NCI-H2227 (cell line): ENCODE measurements at regions not wholly inside any gene's neighbourhood (a gene's known extent, or its start where the extent isn't known, plus 50 kb on each side); places are given as distances from the start of the nearest gene placed in this dataset.

Source experiments
- DNase-seq: peaks from one replicate; lab custom pipeline; 2025; ENCODE audit not compliant: unreplicated experiment; lab: John Stamatoyannopoulos, UW

DNA sequence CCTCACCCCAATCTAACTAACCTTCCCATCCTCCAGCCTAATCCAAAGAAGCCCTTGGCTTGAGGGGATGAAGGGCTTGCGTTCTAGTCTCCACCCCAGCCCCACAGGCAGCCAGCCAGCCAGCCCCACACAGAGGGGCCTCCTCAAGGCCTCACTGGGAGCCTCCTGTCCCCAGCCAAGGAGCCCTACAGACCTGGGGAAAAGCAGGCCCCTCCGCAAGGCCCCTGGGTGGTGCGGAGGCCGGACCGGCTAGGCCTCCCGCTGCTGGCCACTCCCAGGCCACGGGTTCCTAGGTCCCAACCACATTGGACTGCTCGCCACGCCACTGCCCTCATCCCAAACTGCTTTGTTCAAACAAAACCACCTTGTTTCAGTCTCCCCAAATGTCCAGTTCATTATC, 78.0 kb downstream of the ZIC5 start:
- DNase-seq: peak; percentile 45

DNA sequence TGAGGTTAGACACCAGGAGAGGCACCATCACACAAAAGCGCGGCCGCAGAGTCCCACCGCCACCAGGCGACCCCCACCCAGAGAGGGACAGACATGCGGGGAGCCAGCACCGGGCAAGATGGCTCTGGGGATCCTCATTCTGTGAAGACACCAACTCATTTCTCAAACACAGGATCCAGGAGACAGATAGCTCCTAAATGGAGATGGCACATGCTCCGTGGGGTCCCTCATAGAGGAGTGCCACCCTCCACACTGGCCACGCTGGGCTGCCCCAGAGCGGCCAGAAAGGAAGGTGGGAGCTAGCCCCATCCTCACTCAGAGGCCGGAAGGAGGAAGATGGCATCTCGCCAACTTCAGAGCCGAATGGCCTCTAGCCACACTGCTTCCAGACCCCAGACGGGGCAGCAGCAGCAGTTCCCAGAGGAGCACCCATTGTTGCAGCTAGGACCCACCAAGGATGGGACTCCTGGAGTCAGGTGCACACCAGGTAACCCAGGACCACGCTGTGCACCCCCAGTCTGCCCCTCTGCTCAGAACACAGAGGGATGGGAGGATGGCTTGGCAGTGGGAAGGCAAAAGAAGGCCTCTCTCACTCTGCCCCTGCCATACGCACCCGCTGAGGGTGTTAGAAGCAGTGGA, 78.6 kb downstream of the ZIC5 start:
- no peak for DNase-seq

DNA sequence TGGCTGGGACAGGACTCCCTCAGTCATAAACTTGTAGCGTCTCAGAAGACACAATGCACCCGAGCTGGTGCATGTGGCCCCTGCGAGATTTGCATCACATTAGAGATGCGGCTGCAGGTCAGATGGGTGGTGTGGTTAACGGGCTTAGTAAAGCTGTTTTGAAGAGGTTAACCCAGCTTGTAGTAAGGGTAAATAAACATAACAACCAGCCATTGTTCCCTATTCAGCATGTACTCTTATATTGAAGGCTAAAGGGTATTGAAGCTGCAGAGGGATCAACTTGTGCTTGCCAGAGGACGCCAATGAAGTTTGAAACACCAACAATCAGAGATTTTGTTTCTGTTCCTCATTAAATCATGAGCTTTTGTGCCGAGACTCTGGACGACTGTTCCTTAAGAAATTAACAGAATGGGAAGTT, 79.4 kb downstream of the ZIC5 start:
- no peak for DNase-seq

DNA sequence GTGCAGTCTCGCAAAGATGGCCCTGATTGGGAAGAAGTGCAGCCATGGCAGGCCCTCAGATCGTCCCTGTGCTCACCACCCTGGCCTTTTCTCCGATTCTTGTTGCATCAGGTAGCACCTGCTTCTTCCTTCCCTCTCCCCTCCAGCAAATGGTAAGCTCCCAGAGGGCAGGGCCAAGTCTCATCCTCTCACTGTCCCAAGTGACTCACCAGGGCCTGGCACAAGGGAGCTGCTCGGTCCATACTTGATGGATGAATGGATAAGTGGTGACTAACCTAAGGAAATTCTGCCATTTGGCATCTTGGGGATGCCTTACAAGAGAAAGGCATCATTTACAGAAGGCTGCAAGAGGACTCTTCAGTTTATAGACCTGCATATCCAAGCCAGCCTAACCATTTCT, 84.9 kb downstream of the ZIC5 start:
- no peak for DNase-seq

DNA sequence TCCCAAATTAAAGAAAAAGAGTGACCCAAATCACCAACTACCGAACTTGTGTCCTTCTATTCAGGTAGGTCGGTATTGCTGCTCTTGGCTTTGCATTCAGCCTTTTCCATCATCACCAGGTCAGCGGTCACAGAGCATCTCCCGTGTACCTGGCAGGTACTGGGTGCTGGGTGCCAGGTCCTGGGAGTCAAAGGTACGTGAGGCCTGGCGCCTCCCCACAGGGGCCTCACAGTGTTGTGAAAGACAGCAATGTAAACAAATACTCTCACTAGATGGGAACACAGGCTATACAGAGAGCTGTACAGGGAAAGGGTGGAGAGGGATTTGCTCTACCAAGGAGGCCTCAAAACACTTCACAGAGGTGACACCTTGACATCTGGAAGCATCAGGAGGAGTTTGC, 86.7 kb downstream of the ZIC5 start:
- no peak for DNase-seq

DNA sequence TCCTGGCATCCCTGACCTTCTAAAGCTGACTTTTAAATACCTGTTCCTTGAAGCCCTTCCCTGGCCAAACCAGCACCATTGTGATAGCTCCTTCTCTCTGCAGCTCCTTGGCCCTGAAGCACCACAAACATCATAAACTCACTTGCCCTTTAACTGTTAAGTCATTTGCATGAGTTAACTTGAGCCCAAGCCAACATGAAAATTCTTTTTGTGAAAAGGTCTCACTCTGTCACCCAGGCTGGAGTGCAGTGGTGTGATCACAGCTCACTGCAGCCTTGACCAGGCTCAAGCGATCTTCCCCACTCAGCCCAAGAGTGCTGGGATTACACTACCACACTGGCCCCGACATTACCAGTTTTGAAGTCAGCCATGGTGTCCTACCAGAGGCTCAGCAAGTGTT, 87.8 kb downstream of the ZIC5 start:
- DNase-seq: no peak

DNA sequence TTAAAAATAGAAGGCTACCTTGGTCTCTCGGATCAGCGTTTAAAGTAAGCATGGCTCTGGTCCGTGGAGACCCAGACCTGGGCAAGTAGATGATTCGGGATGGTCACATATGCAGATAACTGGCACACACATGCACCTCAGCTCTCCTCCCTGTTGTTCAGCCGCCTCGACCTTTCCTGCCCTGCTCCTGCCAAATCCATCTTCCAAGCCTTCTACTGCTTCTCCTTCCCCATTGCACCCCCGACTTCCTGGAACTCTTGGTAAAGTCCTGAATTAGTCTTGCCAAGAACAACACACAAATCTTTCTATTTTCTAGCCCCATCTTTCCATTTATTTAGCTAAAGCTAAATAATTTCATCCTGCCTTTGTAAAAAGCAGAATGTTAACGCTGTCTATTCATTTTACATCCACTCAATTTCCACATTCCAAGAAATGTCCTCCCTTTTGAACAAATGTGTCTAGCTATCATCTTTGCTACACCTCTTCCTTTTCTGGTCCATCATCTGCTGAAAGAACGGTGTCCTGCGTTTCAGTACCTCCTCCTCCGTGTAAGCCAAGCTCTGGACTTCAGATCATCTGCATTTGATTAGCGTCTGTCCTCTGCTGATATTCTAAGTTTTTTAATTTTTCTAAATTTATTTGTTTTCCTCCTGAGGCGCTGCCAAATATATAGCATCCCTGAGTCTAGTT, 92.5 kb downstream of the ZIC5 start:
- no peak for DNase-seq

DNA sequence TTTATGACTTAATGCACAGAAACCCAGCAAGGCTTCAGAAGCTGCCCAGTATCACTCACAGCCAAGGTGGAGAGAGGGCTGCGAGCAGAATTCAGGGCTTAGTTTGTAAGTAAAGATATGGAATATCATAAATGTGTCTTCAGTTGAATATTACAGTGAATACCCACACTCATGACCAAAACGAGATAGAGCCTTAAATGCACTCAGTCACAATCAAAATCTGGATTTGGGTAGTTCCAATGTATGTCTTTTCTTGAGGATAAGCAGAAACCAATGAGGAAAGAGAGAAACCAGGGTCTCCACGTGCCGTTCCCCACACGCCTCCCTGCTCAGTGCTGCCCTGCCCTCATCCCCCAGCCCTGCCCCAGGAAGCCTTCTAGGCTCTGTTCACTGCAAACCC, 94.9 kb downstream of the ZIC5 start:
- no peak for DNase-seq

DNA sequence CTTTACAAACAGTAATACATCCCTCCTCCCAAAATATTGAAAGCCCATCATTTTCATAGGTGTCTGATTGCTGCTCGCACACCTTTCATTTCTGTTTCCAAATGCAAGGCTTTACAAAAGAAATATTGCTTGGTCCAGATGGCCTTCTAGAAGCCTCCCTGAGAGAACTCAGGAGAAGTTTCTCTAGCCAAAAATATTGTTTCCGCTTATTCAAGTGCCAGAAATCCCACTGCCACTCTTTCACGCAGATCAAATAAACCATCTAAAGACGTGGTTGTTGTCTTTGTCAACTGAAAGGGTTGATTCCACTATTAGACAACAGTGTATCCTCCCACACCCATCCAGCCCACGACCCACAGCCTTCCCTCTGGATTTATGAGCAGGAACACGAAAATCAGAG, 96.2 kb downstream of the ZIC5 start:
- DNase-seq: no peak

DNA sequence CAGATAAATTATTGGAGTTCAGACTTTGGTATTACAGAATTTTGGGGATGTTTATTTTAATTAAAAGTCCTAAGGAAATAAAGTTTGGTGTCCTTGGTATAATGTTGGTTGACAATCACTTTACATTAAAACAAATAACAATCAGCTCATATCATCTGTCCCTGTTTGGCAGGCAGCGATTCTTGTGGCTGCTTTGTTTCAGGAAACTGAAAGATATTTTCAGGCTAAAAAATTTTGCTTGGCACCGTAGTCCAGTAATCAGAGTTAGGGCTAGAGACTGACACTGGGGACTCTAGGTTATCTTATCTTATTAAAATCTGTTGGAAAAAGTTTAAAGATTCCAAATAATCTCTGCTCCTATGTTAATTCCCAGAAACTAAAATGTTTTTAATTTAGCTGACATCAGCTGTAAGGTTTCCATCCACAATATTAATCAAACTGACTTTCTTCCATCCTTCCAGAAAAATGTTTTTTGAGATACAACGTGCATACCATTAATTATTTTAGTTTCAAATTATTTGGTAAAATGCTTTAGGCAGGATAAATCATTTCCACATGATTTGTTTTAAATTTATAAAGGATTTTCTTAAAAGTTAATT, 97.6 kb downstream of the ZIC5 start:
- no peak for DNase-seq

DNA sequence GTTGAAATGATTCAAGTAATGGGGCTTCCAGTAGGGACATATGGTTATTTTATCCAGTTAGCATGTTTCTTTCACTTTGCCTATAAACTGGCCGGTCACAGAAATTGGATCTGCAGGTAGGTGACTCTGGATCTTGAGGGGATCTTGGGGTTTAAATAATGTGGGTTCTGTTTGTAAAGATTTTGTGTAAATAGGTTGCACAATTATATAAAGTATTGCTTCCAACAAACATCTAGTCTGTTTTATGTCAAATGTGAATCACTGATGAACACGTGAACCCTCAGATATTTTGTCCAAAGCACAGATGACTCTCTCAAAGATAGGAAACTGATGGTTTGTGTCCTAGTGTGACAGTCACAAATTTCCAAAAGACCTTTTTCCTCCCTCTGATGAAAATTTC, 98.4 kb downstream of the ZIC5 start:
- no peak for DNase-seq

DNA sequence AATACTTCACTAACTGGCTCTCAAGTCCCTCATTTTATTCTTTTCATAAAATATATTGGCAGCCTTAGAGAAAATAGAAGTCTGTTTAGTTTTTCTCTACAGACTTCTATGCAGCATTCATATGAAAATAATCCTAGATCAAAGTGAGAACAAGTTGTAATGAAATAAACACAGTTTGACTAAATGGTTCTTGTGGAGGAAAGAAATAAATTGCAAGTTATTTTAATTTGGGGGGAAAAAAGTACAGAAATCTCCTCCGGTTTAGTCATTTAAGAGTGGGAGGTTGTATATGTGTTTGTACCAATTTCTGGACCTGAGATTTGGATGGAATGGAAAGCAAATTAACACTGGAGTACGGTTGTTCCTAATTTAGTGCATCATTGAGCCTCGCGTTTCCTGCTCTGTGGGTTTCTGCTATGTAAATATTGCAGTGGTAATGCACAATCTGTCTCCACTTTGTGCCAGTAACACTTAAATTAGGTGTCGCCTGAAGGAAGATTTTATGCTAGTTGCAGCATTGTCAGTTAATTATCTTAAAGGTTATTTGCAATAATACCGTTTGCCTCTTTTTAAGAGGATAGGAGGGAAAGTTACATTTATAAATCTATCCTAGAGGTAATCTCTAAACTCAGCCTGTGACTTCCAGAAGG, 100.2 kb downstream of the ZIC5 start:
- DNase-seq: no peak

DNA sequence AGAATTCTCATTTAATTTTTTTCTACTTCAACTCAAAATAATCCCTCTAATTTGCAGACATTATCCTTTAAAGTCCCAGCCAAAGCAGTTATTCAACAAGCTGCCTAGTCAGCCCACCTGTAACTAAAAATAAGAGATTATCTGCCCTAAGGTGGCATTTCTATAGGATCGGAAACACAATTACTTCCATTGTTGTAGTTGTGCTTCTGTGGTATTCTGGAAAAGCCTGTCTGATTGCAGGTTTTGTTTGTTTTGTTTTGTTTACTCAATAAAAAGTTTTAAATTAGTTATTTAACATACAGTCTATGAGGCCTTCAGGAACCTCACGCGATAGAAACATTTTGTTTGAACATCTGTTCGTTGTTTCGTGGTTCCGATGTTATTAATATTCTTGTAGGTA, 101.0 kb downstream of the ZIC5 start:
- DNase-seq: no peak

DNA sequence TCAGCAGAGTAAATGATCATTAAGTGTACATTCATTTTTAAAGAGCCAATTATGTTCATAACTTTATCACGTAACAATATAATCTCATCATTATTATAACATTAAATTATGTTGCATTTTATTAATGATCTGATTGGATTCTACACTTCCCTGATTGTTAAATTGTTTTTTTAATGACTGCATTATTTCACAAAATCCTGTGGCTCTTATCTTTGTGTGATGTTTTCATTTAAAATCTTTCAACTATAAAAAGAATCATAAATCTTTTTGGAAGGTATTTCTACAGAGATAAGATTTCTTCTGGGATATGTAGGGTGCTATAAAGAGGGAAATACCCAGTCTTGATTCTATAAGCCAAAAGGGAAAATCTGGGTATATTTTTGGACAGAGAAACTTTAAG, 101.7 kb downstream of the ZIC5 start:
- DNase-seq: no peak

DNA sequence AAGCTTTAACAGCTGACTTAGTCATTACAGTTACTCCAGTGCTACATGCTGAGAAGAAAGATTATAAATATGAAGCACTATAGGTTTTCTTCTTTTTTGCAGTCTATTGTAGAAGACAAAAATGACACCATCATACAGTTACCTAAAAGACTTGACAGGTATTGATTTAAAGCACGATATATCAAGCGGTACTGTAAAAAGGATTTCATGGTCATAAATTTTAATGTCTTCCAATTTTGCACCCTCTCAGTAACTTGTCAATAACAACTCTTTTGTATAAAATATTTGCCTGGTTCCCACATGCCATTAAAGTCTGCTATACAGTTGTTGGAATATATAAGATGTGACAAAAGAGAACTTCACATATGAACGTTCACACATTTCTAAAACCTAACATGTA, 102.8 kb downstream of the ZIC5 start:
- no peak for DNase-seq

DNA sequence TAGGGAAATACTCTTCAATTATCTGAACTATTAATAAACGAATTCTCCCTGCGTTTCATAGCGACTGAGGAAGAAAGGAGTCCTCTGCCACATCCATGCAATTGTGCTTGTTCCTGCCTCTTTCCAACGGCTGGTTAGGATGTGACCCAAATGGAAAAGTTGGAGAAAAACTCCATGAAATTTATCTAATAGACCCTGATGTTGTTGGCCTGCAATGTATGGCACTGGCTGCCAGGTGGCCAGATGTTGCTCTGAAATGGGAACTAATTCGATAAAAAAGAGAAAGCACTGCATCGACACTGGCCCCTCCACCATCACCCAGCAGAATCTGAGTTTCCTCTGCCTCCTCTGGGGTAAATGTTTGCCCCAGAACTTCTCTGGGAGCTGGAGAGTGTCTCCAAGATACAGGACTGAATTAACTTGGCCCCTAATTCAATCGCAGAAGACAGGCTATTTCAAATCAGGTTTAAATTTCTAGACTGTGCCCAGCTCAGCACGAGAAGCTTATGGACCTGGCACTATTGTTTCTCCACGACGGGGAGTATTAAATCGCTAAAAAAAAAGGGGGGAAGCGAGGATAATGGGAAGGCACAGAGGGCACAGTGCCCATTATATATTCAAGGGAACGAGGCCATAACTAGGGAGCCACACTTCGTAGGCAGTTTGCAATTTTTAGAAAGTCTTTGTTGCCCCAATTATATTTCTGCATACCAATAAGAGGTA, 103.9 kb downstream of the ZIC5 start:
- no peak for DNase-seq

DNA sequence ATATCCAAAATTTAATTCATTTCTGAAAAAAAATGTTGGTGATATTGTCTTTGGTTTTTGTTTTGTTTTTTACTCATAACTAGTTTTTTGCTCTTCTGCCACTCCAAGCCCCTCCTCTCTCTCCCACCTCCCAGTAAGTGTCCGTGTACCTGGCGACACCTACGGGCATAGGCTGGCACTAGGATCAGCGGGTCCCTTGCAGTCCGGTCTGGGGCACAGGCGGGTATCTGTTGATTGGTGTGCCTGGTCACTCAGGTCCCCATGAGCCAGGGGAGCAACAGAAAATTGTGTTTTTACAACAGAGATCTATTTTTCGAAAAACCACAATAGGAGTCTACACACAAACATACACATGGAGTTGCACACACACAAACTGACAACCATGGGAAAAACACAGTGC, 104.8 kb downstream of the ZIC5 start:
- DNase-seq: no peak

DNA sequence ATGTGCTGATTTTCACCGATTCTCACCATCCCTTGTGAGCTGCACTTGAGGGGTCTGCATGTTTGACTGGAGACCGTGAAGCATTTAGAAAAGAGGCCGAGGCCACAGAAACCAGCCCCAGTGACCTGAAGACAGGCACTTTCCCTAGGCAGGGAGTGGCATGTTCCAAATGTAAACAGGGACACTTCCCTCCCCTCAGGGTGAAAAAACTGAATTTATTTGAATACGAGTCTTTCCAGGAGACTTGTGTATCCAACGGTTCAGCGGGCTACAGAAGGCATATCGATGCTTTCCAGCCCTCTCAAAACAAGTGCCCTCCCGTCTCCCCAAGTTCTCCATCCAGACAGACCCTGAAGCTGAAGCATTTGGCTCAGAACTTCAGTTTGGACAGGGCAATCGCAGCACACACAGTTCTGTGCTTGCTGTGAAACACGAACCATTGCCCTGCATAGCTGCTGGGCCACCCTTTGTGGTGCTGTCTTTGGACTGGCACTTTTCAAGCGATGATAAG, 106.1 kb downstream of the ZIC5 start:
- DNase-seq: no peak

DNA sequence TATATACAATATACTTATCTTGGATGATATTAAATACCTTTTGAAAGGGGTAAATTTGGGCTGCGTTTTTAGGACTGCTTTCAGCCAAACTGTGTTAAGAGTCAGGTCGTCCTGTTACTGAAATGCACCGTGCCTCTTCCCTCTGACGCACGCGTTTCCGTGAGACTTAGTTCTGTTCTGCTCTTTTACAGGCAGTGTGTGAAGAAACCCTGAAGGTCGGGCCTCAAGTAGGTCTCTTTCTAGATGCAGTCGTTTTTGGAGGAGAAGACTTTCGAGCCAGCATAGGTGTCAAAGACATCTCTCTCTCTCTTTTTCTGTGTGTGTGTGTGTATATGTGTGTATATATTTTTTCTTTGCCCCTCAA, 107.0 kb downstream of the ZIC5 start:
- DNase-seq: no peak

DNA sequence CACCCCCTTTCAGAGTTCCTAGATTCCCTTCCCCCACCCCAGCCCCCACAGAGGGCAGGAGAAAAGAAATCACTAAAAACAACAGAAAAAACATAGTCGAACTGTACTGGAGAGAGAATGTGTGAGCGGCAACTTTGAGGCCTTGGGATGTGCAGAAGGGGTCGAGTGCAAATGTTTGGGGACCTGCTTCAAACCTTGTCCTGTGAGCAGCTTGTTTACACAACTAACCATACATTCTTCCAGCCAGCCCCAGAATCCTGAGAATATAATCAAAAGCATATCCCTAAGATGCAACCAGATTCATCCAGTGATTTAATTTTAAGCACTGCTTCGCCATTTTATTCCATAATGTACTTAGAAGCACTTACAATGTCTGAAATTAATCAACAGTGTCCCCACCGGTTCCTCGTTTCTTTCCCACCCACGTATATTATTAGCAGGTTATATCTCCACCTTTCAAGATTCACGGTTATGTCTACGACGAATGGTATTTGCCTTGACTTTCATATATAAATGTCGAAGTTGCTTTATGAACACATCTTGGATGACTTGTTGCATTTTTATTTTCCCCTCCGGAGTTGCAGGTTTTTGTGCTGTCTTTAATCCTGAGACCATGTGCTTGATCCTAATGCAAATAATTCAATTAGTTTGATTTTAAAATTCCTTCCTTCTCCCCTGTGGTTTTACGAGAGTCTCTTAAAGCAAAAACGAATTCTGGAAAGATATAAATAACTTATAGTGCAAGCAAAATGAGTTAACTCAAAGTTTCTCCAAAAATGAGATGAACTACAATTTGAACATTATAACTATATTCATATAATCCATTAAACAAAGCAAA, 107.6 kb downstream of the ZIC5 start:
- no peak for DNase-seq

DNA sequence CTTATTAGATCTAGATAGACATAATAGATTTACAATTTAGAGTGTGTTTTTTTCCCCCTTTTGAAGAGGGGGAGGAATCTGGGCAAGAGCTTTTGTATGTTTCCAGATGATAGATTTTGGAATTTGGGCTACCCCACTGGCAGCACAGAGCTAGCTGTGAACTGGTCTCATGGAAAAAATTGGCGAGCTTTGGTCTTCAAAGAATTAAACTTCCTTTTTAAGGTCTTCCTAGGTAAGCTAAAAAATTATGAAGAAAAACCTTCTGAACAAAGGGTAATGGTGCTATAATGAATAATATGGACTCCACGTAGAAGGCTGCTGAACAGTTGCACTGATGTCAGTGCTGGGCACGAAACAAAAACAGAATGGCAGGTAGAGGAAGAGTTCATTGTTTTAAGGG, 109.3 kb downstream of the ZIC5 start:
- DNase-seq: no peak
